HEK293 (cell line): ENCODE measurements at regions not wholly inside any gene's neighbourhood (a gene's known extent, or its start where the extent isn't known, plus 50 kb on each side); places are given as distances from the start of the nearest gene placed in this dataset.

Experiments used
- KLF16 ChIP-seq: fragments of 450-650 bp; formaldehyde crosslinking; IDR thresholded peaks from 2 replicates; pipeline ENCODE4 v1.5.1; 2017; ENCODE audit warnings: missing biosample characterization, missing genetic modification characterization
- SP2 ChIP-seq: fragments of 450-650 bp; formaldehyde crosslinking; IDR thresholded peaks from 2 replicates; pipeline ENCODE4 v1.5.1; 2016; ENCODE audit warnings: missing biosample characterization, missing genetic modification characterization
- SP3 ChIP-seq: fragments of 450-650 bp; formaldehyde crosslinking; IDR thresholded peaks from 2 replicates; pipeline ENCODE4 v1.5.1; 2016; ENCODE audit warnings: missing biosample characterization, missing genetic modification characterization
- ZFHX2 ChIP-seq: fragments of 450-650 bp; formaldehyde crosslinking; conservative IDR thresholded peaks from 2 replicates; pipeline ENCODE4 v1.5.1; 2016; ENCODE audit warnings: missing biosample characterization, missing genetic modification characterization
- ZIC2 ChIP-seq: fragments of 450-650 bp; formaldehyde crosslinking; IDR thresholded peaks from 2 replicates; pipeline ENCODE4 v1.5.1; 2016; ENCODE audit warnings: missing biosample characterization, missing genetic modification characterization
- ZNF10 ChIP-seq: fragments of 450-650 bp; formaldehyde crosslinking; IDR thresholded peaks from 2 replicates; pipeline ENCODE4 v1.5.1; 2017; ENCODE audit warnings: missing biosample characterization, missing genetic modification characterization
- ZNF121 ChIP-seq: fragments of 450-650 bp; formaldehyde crosslinking; IDR thresholded peaks from 2 replicates; pipeline ENCODE4 v1.5.1; 2016; ENCODE audit warnings: missing biosample characterization, missing genetic modification characterization
- ZNF157 ChIP-seq: fragments of 450-650 bp; formaldehyde crosslinking; IDR thresholded peaks from 2 replicates; pipeline ENCODE4 v1.5.1; 2016; ENCODE audit warnings: missing biosample characterization, missing genetic modification characterization
- ZNF16 ChIP-seq: fragments of 450-650 bp; formaldehyde crosslinking; IDR thresholded peaks from 2 replicates; pipeline ENCODE4 v1.5.1; 2016; ENCODE audit warnings: low read depth, missing biosample characterization, missing genetic modification characterization
- ZNF223 ChIP-seq: fragments of 450-650 bp; formaldehyde crosslinking; IDR thresholded peaks from 2 replicates; pipeline ENCODE4 v1.5.1; 2016; ENCODE audit warnings: missing biosample characterization, missing genetic modification characterization
- ZNF248 ChIP-seq: fragments of 450-650 bp; formaldehyde crosslinking; IDR thresholded peaks from 2 replicates; pipeline ENCODE4 v1.5.1; 2017; ENCODE audit warnings: missing biosample characterization, missing genetic modification characterization
- ZNF266 ChIP-seq: fragments of 450-650 bp; formaldehyde crosslinking; IDR thresholded peaks from 2 replicates; pipeline ENCODE4 v1.5.1; 2016; ENCODE audit warnings: missing biosample characterization, missing genetic modification characterization, low read depth
- ZNF324 ChIP-seq: fragments of 450-650 bp; formaldehyde crosslinking; IDR thresholded peaks from 2 replicates; pipeline ENCODE4 v1.5.1; 2016; ENCODE audit warnings: missing biosample characterization, missing genetic modification characterization
- ZNF335 ChIP-seq: fragments of 450-650 bp; formaldehyde crosslinking; conservative IDR thresholded peaks from 2 replicates; pipeline ENCODE4 v1.5.1; 2016; ENCODE audit warnings: missing biosample characterization, missing genetic modification characterization
- ZNF341 ChIP-seq: fragments of 450-650 bp; formaldehyde crosslinking; IDR thresholded peaks from 2 replicates; pipeline ENCODE4; 2016; ENCODE audit warnings: low read depth, missing biosample characterization, missing genetic modification characterization
- ZNF391 ChIP-seq: fragments of 450-650 bp; formaldehyde crosslinking; IDR thresholded peaks from 2 replicates; pipeline ENCODE4 v1.5.1; 2016; ENCODE audit warnings: low read depth, missing biosample characterization, missing genetic modification characterization, borderline replicate concordance
- ZNF530 ChIP-seq: fragments of 450-650 bp; formaldehyde crosslinking; IDR thresholded peaks from 2 replicates; pipeline ENCODE4 v1.5.1; 2016; ENCODE audit warnings: low read depth, missing biosample characterization, missing genetic modification characterization
- ZNF558 ChIP-seq: fragments of 450-650 bp; formaldehyde crosslinking; IDR thresholded peaks from 2 replicates; pipeline ENCODE4 v1.5.1; 2016; ENCODE audit warnings: missing biosample characterization, missing genetic modification characterization
- ZNF830 ChIP-seq: fragments of 450-650 bp; IDR thresholded peaks from 2 replicates; pipeline ENCODE4 v1.5.0; 2018; ENCODE audit warnings: missing biosample characterization, missing genetic modification characterization, low read depth, mild to moderate bottlenecking, moderate library complexity
- ZNF837 ChIP-seq: fragments of 450-650 bp; formaldehyde crosslinking; IDR thresholded peaks from 2 replicates; pipeline ENCODE4 v1.5.1; 2016; ENCODE audit warnings: missing biosample characterization, missing genetic modification characterization
- ZSCAN16 ChIP-seq: fragments of 450-650 bp; formaldehyde crosslinking; IDR thresholded peaks from 2 replicates; pipeline ENCODE4 v1.5.1; 2016; ENCODE audit warnings: missing biosample characterization, missing genetic modification characterization
- TF ChIP-seq, protein P1 (sequence below): IDR thresholded peaks from 2 replicates; pipeline ENCODE4 v1.6.1; 2011; ENCODE audit warnings: mild to moderate bottlenecking, low read depth, low read length, borderline replicate concordance
- TF ChIP-seq, protein P2 (sequence below): fragments of 450-650 bp; formaldehyde crosslinking; IDR thresholded peaks from 2 replicates; pipeline ENCODE4 v1.5.1; 2016; ENCODE audit warnings: missing biosample characterization, missing genetic modification characterization
- TF ChIP-seq, protein P3 (sequence below): fragments of 450-650 bp; formaldehyde crosslinking; IDR thresholded peaks from 2 replicates; pipeline ENCODE4 v1.5.1; 2016; ENCODE audit warnings: missing biosample characterization, missing genetic modification characterization
- TF ChIP-seq, protein P4 (sequence below): fragments of 450-650 bp; formaldehyde crosslinking; IDR thresholded peaks from 2 replicates; pipeline ENCODE4 v1.5.1; 2016; ENCODE audit warnings: missing biosample characterization, missing genetic modification characterization
- TF ChIP-seq, protein P5 (sequence below): fragments of 450-650 bp; formaldehyde crosslinking; IDR thresholded peaks from 2 replicates; pipeline ENCODE4 v1.5.1; 2016; ENCODE audit warnings: missing biosample characterization, missing genetic modification characterization
- TF ChIP-seq, protein P6 (sequence below): fragments of 450-650 bp; formaldehyde crosslinking; IDR thresholded peaks from 2 replicates; pipeline ENCODE4 v1.5.1; 2017; ENCODE audit warnings: missing biosample characterization, missing genetic modification characterization

DNA sequence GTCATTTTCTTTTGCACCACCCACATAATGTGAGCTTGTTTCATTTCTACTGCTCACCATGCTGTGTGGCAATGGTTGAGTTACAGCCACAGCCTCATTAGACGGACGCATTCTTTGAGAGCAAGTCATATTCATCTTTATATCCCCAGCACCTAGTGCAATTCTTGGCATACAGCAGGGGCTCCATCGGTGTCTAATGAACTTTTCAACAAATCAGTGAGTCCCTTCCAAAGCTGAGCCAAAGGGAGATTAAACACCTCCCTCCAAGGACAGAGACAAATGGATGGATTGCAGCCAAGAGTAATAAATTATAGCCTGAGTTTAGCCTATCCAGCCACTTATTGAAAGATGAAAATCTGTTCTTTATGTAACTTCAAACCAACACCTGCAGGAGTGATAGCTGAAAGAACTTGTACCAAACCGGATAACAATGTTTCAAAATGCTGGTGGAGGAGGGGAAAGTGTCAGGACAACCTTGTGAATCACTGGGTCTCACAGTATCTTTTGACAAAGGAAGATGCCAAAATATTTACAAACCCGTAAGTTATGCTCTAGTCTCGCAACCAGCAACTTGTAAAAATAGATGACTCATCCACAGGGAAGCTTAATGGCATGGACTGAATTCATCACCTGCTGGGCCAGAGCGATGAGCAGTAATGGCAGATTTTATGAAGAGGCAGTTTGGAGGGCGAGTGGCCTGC, 139.0 kb downstream of the PXDC1 start (continued):
- peak; percentile 40 for TF ChIP-seq SP2
- TF ChIP-seq, protein P1, sequence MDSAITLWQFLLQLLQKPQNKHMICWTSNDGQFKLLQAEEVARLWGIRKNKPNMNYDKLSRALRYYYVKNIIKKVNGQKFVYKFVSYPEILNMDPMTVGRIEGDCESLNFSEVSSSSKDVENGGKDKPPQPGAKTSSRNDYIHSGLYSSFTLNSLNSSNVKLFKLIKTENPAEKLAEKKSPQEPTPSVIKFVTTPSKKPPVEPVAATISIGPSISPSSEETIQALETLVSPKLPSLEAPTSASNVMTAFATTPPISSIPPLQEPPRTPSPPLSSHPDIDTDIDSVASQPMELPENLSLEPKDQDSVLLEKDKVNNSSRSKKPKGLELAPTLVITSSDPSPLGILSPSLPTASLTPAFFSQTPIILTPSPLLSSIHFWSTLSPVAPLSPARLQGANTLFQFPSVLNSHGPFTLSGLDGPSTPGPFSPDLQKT, result no peak
- TF ChIP-seq ZNF324, result peak; percentile 86
- TF ChIP-seq SP3 (tag by site-specific recombination), result 0 out of 2 replicates have a peak, but pooled peaks have one; percentile 18
- TF ChIP-seq, protein P2, sequence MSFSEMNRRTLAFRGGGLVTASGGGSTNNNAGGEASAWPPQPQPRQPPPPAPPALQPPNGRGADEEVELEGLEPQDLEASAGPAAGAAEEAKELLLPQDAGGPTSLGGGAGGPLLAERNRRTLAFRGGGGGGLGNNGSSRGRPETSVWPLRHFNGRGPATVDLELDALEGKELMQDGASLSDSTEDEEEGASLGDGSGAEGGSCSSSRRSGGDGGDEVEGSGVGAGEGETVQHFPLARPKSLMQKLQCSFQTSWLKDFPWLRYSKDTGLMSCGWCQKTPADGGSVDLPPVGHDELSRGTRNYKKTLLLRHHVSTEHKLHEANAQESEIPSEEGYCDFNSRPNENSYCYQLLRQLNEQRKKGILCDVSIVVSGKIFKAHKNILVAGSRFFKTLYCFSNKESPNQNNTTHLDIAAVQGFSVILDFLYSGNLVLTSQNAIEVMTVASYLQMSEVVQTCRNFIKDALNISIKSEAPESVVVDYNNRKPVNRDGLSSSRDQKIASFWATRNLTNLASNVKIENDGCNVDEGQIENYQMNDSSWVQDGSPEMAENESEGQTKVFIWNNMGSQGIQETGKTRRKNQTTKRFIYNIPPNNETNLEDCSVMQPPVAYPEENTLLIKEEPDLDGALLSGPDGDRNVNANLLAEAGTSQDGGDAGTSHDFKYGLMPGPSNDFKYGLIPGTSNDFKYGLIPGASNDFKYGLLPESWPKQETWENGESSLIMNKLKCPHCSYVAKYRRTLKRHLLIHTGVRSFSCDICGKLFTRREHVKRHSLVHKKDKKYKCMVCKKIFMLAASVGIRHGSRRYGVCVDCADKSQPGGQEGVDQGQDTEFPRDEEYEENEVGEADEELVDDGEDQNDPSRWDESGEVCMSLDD (tag by site-specific recombination), result no peak
- TF ChIP-seq ZNF830 (tag by site-specific recombination), result no peak
- peak; percentile 90 for TF ChIP-seq ZIC2 (tag by site-specific recombination)
- no peak for TF ChIP-seq ZNF248 (tag by site-specific recombination)
- TF ChIP-seq ZNF335 (tag by site-specific recombination), result peak; percentile 57
- no peak for TF ChIP-seq KLF16 (tag by site-specific recombination)
- TF ChIP-seq ZSCAN16 (tag by site-specific recombination), result no peak
- no peak for TF ChIP-seq ZFHX2
- TF ChIP-seq ZNF10 (tag by site-specific recombination), result peak; percentile 94
- no peak; the same call in none of the 2 replicates for TF ChIP-seq ZNF558 (tag by site-specific recombination)
- no peak for TF ChIP-seq ZNF837 (tag by site-specific recombination)
- TF ChIP-seq ZNF223, result 0 out of 2 replicates have a peak, but pooled peaks have one; percentile 24
- no peak for TF ChIP-seq ZNF266
- peak; percentile 52 for TF ChIP-seq ZNF341 (tag by site-specific recombination)
- TF ChIP-seq, protein P3, sequence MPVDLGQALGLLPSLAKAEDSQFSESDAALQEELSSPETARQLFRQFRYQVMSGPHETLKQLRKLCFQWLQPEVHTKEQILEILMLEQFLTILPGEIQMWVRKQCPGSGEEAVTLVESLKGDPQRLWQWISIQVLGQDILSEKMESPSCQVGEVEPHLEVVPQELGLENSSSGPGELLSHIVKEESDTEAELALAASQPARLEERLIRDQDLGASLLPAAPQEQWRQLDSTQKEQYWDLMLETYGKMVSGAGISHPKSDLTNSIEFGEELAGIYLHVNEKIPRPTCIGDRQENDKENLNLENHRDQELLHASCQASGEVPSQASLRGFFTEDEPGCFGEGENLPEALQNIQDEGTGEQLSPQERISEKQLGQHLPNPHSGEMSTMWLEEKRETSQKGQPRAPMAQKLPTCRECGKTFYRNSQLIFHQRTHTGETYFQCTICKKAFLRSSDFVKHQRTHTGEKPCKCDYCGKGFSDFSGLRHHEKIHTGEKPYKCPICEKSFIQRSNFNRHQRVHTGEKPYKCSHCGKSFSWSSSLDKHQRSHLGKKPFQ (tag by site-specific recombination), result peak; percentile 76; the same call in 1 of the 2 replicates
- no peak; the same call in 1 of the 2 replicates for TF ChIP-seq ZNF391 (tag by site-specific recombination)
- TF ChIP-seq ZNF121 (tag by site-specific recombination), result no peak
- TF ChIP-seq, protein P4, sequence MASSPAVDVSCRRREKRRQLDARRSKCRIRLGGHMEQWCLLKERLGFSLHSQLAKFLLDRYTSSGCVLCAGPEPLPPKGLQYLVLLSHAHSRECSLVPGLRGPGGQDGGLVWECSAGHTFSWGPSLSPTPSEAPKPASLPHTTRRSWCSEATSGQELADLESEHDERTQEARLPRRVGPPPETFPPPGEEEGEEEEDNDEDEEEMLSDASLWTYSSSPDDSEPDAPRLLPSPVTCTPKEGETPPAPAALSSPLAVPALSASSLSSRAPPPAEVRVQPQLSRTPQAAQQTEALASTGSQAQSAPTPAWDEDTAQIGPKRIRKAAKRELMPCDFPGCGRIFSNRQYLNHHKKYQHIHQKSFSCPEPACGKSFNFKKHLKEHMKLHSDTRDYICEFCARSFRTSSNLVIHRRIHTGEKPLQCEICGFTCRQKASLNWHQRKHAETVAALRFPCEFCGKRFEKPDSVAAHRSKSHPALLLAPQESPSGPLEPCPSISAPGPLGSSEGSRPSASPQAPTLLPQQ (tag by site-specific recombination), result no peak; the same call in 1 of the 2 replicates
- TF ChIP-seq, protein P5, sequence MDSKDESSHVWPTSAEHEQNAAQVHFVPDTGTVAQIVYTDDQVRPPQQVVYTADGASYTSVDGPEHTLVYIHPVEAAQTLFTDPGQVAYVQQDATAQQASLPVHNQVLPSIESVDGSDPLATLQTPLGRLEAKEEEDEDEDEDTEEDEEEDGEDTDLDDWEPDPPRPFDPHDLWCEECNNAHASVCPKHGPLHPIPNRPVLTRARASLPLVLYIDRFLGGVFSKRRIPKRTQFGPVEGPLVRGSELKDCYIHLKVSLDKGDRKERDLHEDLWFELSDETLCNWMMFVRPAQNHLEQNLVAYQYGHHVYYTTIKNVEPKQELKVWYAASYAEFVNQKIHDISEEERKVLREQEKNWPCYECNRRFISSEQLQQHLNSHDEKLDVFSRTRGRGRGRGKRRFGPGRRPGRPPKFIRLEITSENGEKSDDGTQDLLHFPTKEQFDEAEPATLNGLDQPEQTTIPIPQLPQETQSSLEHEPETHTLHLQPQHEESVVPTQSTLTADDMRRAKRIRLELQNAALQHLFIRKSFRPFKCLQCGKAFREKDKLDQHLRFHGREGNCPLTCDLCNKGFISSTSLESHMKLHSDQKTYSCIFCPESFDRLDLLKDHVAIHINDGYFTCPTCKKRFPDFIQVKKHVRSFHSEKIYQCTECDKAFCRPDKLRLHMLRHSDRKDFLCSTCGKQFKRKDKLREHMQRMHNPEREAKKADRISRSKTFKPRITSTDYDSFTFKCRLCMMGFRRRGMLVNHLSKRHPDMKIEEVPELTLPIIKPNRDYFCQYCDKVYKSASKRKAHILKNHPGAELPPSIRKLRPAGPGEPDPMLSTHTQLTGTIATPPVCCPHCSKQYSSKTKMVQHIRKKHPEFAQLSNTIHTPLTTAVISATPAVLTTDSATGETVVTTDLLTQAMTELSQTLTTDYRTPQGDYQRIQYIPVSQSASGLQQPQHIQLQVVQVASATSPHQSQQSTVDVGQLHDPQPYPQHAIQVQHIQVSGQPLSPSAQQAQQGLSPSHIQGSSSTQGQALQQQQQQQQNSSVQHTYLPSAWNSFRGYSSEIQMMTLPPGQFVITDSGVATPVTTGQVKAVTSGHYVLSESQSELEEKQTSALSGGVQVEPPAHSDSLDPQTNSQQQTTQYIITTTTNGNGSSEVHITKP, result peak; percentile 82
- TF ChIP-seq ZNF530 (tag by site-specific recombination), result no peak
- no peak for TF ChIP-seq ZNF157 (tag by site-specific recombination)
- no peak for TF ChIP-seq ZNF16 (tag by site-specific recombination)
- TF ChIP-seq, protein P6, sequence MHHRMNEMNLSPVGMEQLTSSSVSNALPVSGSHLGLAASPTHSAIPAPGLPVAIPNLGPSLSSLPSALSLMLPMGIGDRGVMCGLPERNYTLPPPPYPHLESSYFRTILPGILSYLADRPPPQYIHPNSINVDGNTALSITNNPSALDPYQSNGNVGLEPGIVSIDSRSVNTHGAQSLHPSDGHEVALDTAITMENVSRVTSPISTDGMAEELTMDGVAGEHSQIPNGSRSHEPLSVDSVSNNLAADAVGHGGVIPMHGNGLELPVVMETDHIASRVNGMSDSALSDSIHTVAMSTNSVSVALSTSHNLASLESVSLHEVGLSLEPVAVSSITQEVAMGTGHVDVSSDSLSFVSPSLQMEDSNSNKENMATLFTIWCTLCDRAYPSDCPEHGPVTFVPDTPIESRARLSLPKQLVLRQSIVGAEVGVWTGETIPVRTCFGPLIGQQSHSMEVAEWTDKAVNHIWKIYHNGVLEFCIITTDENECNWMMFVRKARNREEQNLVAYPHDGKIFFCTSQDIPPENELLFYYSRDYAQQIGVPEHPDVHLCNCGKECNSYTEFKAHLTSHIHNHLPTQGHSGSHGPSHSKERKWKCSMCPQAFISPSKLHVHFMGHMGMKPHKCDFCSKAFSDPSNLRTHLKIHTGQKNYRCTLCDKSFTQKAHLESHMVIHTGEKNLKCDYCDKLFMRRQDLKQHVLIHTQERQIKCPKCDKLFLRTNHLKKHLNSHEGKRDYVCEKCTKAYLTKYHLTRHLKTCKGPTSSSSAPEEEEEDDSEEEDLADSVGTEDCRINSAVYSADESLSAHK (tag by site-specific recombination), result peak; percentile 82
